ENCODE measurements at regions not wholly inside any gene's neighbourhood (a gene's known extent, or its start where the extent isn't known, plus 50 kb on each side); places are given as distances from the start of the nearest gene placed in this dataset.

GRCh38 chr20:40511478-40511877 is 177.6 kb downstream of the MAFB start:
- TF ChIP-seq POLR2AphosphoS5 (IDR thresholded peaks at IDR 0.05; ENCODE audit: insufficient read depth, low read depth, low read length) (no peak), CTCF (IDR thresholded peaks at IDR 0.05; ENCODE audit: extremely low read depth in 1 of 2, insufficient read depth in 1 of 2, low read depth in 1 of 2, low read length in 2 of 2) (no peak), GATA2 (IDR thresholded peaks at IDR 0.05; ENCODE audit: insufficient read depth, insufficient read length, low read depth, low read length) (no peak), JUN (IDR thresholded peaks at IDR 0.05; ENCODE audit: borderline replicate concordance, insufficient read depth, insufficient read length, low read depth) (no peak)
- TF ChIP-seq, protein P1, sequence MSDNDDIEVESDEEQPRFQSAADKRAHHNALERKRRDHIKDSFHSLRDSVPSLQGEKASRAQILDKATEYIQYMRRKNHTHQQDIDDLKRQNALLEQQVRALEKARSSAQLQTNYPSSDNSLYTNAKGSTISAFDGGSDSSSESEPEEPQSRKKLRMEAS (IDR thresholded peaks at IDR 0.05; ENCODE audit: insufficient read depth, insufficient read length), result no peak
